ENCODE measurements at regions not wholly inside any gene's neighbourhood (a gene's known extent, or its start where the extent isn't known, plus 50 kb on each side); places are given as distances from the start of the nearest gene placed in this dataset.

DNA sequence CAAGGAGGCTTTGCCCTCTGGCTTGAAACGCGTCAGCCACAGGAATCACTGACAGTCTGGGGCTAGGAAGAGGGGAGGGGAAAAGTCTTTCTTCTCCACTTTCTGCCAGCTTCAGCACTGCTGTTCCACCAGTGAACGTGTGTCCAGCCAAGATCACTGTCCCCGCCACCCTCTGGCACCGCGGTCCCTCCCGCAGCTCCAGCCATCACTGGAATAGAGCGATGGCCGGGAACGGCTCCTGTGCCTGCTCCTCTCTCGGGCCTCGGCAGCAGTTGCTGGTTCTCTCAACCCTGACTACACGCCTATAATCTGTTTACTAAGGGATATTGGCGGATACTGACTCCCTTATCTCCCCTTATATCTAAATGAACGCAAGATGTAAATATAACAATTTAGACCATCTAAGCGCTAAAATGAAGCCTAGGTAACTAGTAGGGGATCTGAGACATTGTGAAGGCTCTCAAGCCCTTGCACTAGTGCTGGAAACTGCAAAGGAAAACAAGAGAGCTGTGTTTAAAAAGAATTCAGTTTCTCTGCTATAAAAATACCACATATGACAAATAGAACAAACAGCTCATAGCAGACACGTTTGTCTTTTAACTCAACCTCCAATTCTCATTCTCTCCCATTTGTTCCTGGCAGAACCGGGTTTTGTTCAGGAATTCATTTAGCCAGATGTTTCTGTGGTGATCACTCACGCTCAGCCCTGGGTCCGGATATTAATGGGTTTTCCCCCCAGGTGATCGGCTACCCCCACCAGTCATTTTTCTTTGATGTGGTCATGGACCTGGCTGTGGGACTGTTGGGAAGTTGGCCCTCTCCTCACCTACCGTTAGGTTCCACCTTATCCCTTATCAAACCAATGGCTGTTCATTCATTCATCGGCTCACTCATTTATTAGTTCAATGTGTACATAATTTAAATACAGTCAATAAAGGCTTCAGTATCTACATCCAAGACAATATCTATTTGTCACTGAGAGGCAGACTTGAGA, 149.8 kb downstream of the MED10 start:
- no peaks in the 10 kb centered on the region for H3K23me2 ChIP-seq (ENCODE audit: insufficient read length, low read depth, low read length, poor library complexity, severe bottlenecking)
- no peaks in the 10 kb centered on the region for H4K20me1 ChIP-seq (ENCODE audit: control insufficient read depth, insufficient read depth, insufficient read length)
- H3K4me2 ChIP-seq (ENCODE audit: insufficient read depth, insufficient read length, low read length), result no peak overlapping the region
- no peak overlapping the region for H3K27ac ChIP-seq (ENCODE audit: insufficient read length, low read depth, low read length)
- Mint-ChIP-seq H3K4me3 (no peak overlapping the region), H3K4me1 (no peaks in the 10 kb centered on the region), H3K27ac (no peak overlapping the region), H3K9me3 (no peaks in the 10 kb centered on the region), H3K27me3 (ENCODE audit: low read depth) (peaks cover 11% of the 10 kb centered on the region), H3K36me3 (ENCODE audit: insufficient read depth in 1 of 3, low read depth in 3 of 3) (no peaks in the 10 kb centered on the region)
- H2BK5ac ChIP-seq (ENCODE audit: insufficient read length, low read length), result no peak overlapping the region
- no peak overlapping the region for H2AFZ ChIP-seq (ENCODE audit: low read length)
- H4K8ac ChIP-seq (replicated peaks; ENCODE audit: insufficient read length, low read depth, low read length), result no peak overlapping the region
- H3K4me1 ChIP-seq (ENCODE audit: insufficient read depth, low read length), result no peaks in the 10 kb centered on the region
- no peak for DNase-seq
- H3K9me3 ChIP-seq (ENCODE audit: control insufficient read depth, low read depth, low read length), result no peaks in the 10 kb centered on the region
- no peak overlapping the region for H2BK12ac ChIP-seq (ENCODE audit: insufficient read length, low read depth, low read length)
- H2BK15ac ChIP-seq (ENCODE audit: low read depth, low read length), result no peak overlapping the region
- no peak overlapping the region for H3T11ph ChIP-seq (ENCODE audit: low read length)
- no peak overlapping the region for H3K23ac ChIP-seq (ENCODE audit: insufficient read length, low read depth, low read length)
- TF ChIP-seq, protein P1, sequence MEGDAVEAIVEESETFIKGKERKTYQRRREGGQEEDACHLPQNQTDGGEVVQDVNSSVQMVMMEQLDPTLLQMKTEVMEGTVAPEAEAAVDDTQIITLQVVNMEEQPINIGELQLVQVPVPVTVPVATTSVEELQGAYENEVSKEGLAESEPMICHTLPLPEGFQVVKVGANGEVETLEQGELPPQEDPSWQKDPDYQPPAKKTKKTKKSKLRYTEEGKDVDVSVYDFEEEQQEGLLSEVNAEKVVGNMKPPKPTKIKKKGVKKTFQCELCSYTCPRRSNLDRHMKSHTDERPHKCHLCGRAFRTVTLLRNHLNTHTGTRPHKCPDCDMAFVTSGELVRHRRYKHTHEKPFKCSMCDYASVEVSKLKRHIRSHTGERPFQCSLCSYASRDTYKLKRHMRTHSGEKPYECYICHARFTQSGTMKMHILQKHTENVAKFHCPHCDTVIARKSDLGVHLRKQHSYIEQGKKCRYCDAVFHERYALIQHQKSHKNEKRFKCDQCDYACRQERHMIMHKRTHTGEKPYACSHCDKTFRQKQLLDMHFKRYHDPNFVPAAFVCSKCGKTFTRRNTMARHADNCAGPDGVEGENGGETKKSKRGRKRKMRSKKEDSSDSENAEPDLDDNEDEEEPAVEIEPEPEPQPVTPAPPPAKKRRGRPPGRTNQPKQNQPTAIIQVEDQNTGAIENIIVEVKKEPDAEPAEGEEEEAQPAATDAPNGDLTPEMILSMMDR (conservative IDR thresholded peaks at IDR 0.05), result no peak
- no peak overlapping the region for H4K5ac ChIP-seq (ENCODE audit: insufficient read length, low read depth, low read length)
- WGBS (ENCODE audit: extremely low coverage, insufficient read length, low lambda C conversion rate), result no CpG with 5 or more reads among the region's 23 CpGs
- no peak overlapping the region for H4K91ac ChIP-seq (ENCODE audit: insufficient read length, low read depth, low read length)
- H3K79me2 ChIP-seq (ENCODE audit: insufficient read depth, low read length), result no peaks in the 10 kb centered on the region
- H2BK20ac ChIP-seq (ENCODE audit: low read depth, low read length, poor library complexity, severe bottlenecking), result no peak overlapping the region
- no peak overlapping the region for H3K9ac ChIP-seq (ENCODE audit: extremely low read depth, insufficient read length, low read length)
- no peak overlapping the region for H3K4ac ChIP-seq (ENCODE audit: low read depth, low read length)
- no peak overlapping the region for H3K18ac ChIP-seq (ENCODE audit: insufficient read length, low read depth, low read length)
- H3K14ac ChIP-seq (ENCODE audit: insufficient read depth, low read length), result no peak overlapping the region
- no peak overlapping the region for H2BK120ac ChIP-seq (ENCODE audit: low read depth, low read length, poor library complexity, severe bottlenecking)
- H3K27me3 ChIP-seq (ENCODE audit: insufficient read depth, low read length), result no peaks in the 10 kb centered on the region
- H3K79me1 ChIP-seq (ENCODE audit: insufficient read depth, low read depth, low read length, poor library complexity, severe bottlenecking), result no peaks in the 10 kb centered on the region
- H2AK5ac ChIP-seq (ENCODE audit: insufficient read length, low read length), result no peak overlapping the region
- H3K56ac ChIP-seq (ENCODE audit: insufficient read length, low read depth, low read length), result no peak overlapping the region
